Heart right ventricle (tissue), 16 donors: ENCODE measurements at regions not wholly inside any gene's neighbourhood (a gene's known extent, or its start where the extent isn't known, plus 50 kb on each side); places are given as distances from the start of the nearest gene placed in this dataset.

ENCODE experiments used
- ATAC-seq, 8 donors: fragments of 200-7000 bp; cut with Tn5 transposase; one replicate each; pipeline ENCODE4 v1.9.1; 2020; ENCODE audit warnings: mild to moderate bottlenecking in 8 of 8, moderate library complexity in 8 of 8, moderate number of reproducible peaks in 1 of 8
- DNase-seq, 2 donors: peaks; one replicate each; pipeline ENCODE4 v3.0.0-alpha.2; 2020
- H3K27ac ChIP-seq, 10 donors: fragments of 200-600 bp; sonication (generic) in 2 of 10; one replicate each; pipeline versions ENCODE4 v1.5.0 to v1.8.0; 2020 to 2022; ENCODE audit warnings: mild to moderate bottlenecking in 3 of 10
- H3K27me3 ChIP-seq, 7 donors: fragments of 200-600 bp; one replicate each; pipeline ENCODE4 v1.8.0; 2021 to 2022; ENCODE audit warnings: mild to moderate bottlenecking in 2 of 7
- H3K36me3 ChIP-seq, 9 donors: fragments of 200-600 bp; sonication (generic) in 1 of 9; one replicate each; pipeline versions ENCODE4 v1.5.0 to v1.8.0; 2020 to 2022; ENCODE audit warnings: mild to moderate bottlenecking in 2 of 9
- H3K4me1 ChIP-seq, 9 donors: fragments of 200-600 bp; sonication (generic) in 1 of 9; one replicate each; pipeline versions ENCODE4 v1.5.0 to v1.8.0; 2020 to 2022; ENCODE audit warnings: mild to moderate bottlenecking in 4 of 9
- H3K4me3 ChIP-seq, 10 donors: fragments of 200-600 bp; sonication (generic) in 2 of 10; one replicate each; pipeline versions ENCODE4 v1.5.0 to v1.8.0; 2020 to 2022; ENCODE audit warnings: mild to moderate bottlenecking in 7 of 10, moderate library complexity in 2 of 10
- H3K9me3 ChIP-seq, 11 donors: fragments of 200-600 bp in 10 of 11; sonication (generic) in 2 of 11; one replicate each; pipeline versions ENCODE4 v1.5.0 to v1.8.0; 2013 to 2022; ENCODE audit warnings: mild to moderate bottlenecking in 2 of 11, control low read depth in 1 of 11, moderate library complexity in 1 of 11
- CTCF ChIP-seq, 9 donors: fragments of 200-600 bp; sonication (generic) in 2 of 9; IDR thresholded peaks; one replicate each; pipeline versions ENCODE4 v1.5.0 to v1.8.0; 2021 to 2022; ENCODE audit warnings: antibody characterized with exemption in 9 of 9, mild to moderate bottlenecking in 5 of 9, moderate library complexity in 1 of 9
- WGBS, 2 donors: extraction: QIAGEN DNeasy Blood & Tissue Kit; methylation state at CpG; one replicate each; pipeline ENCODE4 v1.1.7; 2013; ENCODE audit warnings: inconsistent platforms in 1 of 2; 5-methylcytosine and 5-hydroxymethylcytosine counted together
- intact Hi-C, 10 donors: fragments of 100-400 bp; cut with DNase I; formaldehyde crosslinking; loops; one replicate each; pipeline versions ENCODE4 v1.11.1 to v1.14.2; 2022
- donor health status: Arrhythmogenic right ventricular cardiomyopathy.
- donor health status: ischemic (EF 13 %, LVEDD 7.1; RV severe dilation, severe dysfunction).
- donor health status: healthy with polysubstance abuse.
- donor health status: DM: no; HTN: yes; CAD: no.
- donor health status: DM: no; HTN: no; CAD: no.
- donor health status: ischemic (EF 25% LVEDD 6.9; RV normal size, moderate dysfunction).
- donor health status: ischemic (EF 25% LVEDD 5.7; RV mildly dilated, moderate dysfunction).
- donor health status: healthy.
- donor health status: DM: yes; HTN: yes; CAD: no.
- donor health status: Ischemic cardiomyopathy.
- donor health status: ischemic (EF 35%, LVEDD 5.7; RV mildly dilated, moderate dysfunction).
- donor health status: nonischemic (EF 11% LVEDD 7.7; RV severe dilation, severe dysfunction).
- donor health status: DM: yes; HTN: yes; CAD: no.
- donor health status: PGD.
- donor health status: ischemic (EF 29% LVEDD 5.4; RV normal size, mild dysfunction).
- donor health status: nonischemic (EF 23%, LVEDD 6.1; RV moderate dilation, normal function).

- Histone ChIP-seq H3K27ac (no peak overlapping the region), H3K36me3 (no peaks in the 10 kb centered on the region), H3K4me1 (no peaks in the 10 kb centered on the region), H3K9me3 (no peaks in the 10 kb centered on the region), H3K4me3 (no peak overlapping the region), H3K27me3 (peaks cover 0 to 2% (median 0%) of the 10 kb centered on the region in 7 donors)
- 61 to 63% methylated on average over 2 of the region's 2 CpGs for WGBS, 2 donors
- no peak for DNase-seq
- TF ChIP-seq CTCF (IDR thresholded peaks at IDR 0.05): no peak
- intact Hi-C loops: no loop called here
- ATAC-seq: no peak
These were observed 316.1 kb upstream of the SNX7 start for GRCh38 chr1:98345417-98345816.

GRCh38 chr1:98344731-98345130 lies 316.8 kb upstream of the SNX7 start:
- Histone ChIP-seq H3K36me3 (no peaks in the 10 kb centered on the region), H3K9me3 (no peaks in the 10 kb centered on the region), H3K4me1 (no peaks in the 10 kb centered on the region), H3K27ac (no peak overlapping the region), H3K27me3 (peaks cover 0 to 4% (median 0%) of the 10 kb centered on the region in 7 donors), H3K4me3 (no peak overlapping the region)
- DNase-seq: no peak
- TF ChIP-seq CTCF (IDR thresholded peaks at IDR 0.05): no peak
- WGBS, 2 donors: 64 to 68% methylated on average over 3 of the region's 3 CpGs
- ATAC-seq: no peak
- intact Hi-C loops: no loop called here

GRCh38 chr1:98342566-98342965 lies 319.0 kb upstream of the SNX7 start:
- intact Hi-C loops: no loop called here
- H3K4me3 ChIP-seq: no peak overlapping the region
- ATAC-seq (no peak), DNase-seq (no peak)
- H3K36me3 ChIP-seq: no peaks in the 10 kb centered on the region
- no peaks in the 10 kb centered on the region for H3K9me3 ChIP-seq
- WGBS, 2 donors: 69 to 81% methylated on average over 1 of the region's 1 CpG
- H3K4me1 ChIP-seq: no peaks in the 10 kb centered on the region
- H3K27me3 ChIP-seq: peaks cover 0 to 4% (median 0%) of the 10 kb centered on the region in 7 donors
- H3K27ac ChIP-seq: no peak overlapping the region
- no peak for TF ChIP-seq CTCF (IDR thresholded peaks at IDR 0.05)

GRCh38 chr1:98340511-98340910 lies 321.0 kb upstream of the SNX7 start:
- no peak for TF ChIP-seq CTCF (IDR thresholded peaks at IDR 0.05)
- H3K27ac ChIP-seq: no peak overlapping the region
- WGBS, 2 donors: 87 to 92% methylated on average over 4 of the region's 4 CpGs
- ATAC-seq (no peak), DNase-seq (no peak)
- no peaks in the 10 kb centered on the region for H3K4me1 ChIP-seq
- intact Hi-C loops: no loop called here
- H3K27me3 ChIP-seq: peaks cover 0 to 4% (median 0%) of the 10 kb centered on the region in 7 donors
- no peaks in the 10 kb centered on the region for H3K9me3 ChIP-seq
- H3K4me3 ChIP-seq: no peak overlapping the region
- no peaks in the 10 kb centered on the region for H3K36me3 ChIP-seq
